GM19239 (cell line): ENCODE measurements at regions not wholly inside any gene's neighbourhood (a gene's known extent, or its start where the extent isn't known, plus 50 kb on each side); places are given as distances from the start of the nearest gene placed in this dataset.
"Not testable (repeated sequence)": the region's sequence is repeated elsewhere in the genome, so short reads cannot be mapped to it uniquely, and the experiment has no call there.

Experiments used
- DNase-seq: peaks from one replicate; pipeline ENCODE4 v3.0.0; 2011; ENCODE audit warnings: low spot score; ENCODE audit not compliant: insufficient read length
- FAIRE-seq: peaks from 2 replicates; lab custom pipeline; 2011; peaks lifted over from hg19 to GRCh38; lab: Jason Lieb, UNC

GRCh38 chr16:26554030-26554429 is 512.7 kb upstream of the C16orf82 start:
- DNase-seq (no peak), FAIRE-seq (no peak)

GRCh38 chr16:26561303-26561702 is 505.4 kb upstream of the C16orf82 start:
- no peak for DNase-seq
- no peak for FAIRE-seq

DNA sequence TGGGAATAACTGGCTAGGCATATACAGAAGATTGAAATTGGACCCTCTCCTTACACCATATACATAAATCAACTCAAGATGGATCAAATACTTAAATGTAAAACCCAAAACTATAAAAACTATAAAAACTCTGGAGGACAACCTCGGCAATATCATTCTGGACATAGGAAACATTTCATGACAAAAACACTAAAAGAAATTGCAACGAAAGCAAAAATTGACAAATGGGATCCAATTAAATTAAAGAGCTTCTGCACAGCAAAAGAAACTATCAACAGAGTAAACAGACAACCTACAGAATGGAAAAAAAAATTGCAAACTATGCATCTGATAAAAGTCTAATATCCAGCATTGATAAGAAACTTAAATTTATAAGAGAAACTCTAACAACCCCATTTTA is 503.7 kb upstream of the C16orf82 start:
- FAIRE-seq (no peak), DNase-seq (no peak)

GRCh38 chr16:26567356-26567755 is 499.4 kb upstream of the C16orf82 start:
- DNase-seq (no peak), FAIRE-seq (no peak)

GRCh38 chr16:26569793-26570192 is 496.9 kb upstream of the C16orf82 start:
- DNase-seq (peak; percentile 4), FAIRE-seq (no peak)

DNA sequence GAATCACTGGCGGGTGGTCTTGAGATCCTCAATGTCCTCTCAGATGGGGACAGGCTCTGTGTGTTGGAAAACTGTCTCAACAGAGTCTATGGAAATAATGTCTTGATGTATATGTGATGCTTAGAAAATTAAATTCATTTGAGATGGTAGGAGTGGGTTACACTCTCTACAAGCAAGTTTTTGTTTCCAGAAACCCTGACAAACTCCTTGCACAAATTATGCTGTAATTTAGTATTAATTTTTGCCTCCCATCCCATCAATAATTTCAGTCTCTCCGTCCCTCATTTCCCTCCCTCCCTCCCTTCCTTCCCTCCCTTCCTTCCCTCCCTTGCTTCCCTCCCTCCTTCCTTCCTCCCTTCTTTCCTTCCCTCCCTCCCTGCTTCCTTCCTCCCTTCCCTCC is 488.0 kb upstream of the C16orf82 start:
- FAIRE-seq (no peak), DNase-seq (no peak)

GRCh38 chr16:26583803-26584202 is 482.9 kb upstream of the C16orf82 start:
- DNase-seq (no peak), FAIRE-seq (no peak)

DNA sequence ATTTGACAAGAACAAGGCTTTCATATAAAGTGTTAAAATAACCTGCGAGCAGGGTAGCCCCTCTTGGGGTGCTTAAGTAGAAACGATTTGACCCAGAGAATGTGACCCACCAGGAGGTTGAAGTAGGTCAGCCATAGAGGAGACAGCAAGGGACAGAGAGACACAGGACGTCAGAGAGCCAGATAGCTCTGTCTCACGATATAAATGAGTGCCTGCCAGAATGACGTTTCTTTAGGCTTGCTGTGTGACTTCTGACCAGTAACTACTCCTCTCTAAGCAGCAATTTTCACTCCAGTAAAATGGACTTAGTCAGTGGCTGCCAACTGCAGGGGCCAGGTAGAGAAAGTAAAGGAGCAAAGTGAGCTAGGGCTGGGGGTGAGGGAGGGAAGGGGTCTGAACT is 473.0 kb upstream of the C16orf82 start:
- no peak for DNase-seq
- no peak for FAIRE-seq

DNA sequence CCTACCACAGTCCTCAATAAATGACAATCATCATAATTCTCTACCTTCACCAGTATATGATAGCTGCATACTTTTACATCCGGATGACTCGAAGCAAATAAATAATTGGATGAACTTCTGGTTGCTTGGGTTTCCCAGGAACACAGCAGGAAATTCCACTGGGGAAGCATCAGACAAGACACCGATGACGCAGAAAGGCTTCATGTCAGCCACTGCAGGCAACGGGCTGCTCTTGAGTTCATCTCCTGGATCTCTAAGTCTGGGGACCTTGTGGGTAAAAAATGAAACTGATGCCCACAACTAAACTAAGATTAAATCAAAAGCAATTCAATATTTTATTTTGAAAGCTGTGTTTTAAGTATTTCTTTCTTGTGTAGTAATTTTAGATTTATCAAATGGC is 472.1 kb upstream of the C16orf82 start:
- no peak for FAIRE-seq
- no peak for DNase-seq

- FAIRE-seq: no peak
- no peak for DNase-seq
Measured at GRCh38 chr16:26595199-26595598, 471.5 kb upstream of the C16orf82 start.

DNA sequence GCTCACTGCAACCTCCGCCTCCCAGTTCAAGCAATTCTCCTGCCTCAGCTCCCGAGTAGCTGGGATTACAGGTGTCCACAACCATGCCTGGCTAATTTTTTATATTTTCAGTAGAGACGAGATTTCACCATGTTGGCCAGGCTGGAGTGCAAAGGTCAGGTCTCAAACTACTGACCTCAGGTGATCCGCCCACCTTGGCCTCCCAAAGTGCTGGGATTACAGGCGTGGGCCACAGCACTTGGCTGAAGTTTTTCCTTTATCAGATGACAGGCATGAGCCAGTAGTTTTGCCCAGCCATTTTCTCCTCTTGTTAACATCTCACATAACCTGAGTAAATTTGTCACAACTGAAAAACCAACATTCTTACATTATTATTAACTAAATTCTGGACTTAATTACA is 470.7 kb upstream of the C16orf82 start:
- DNase-seq, FAIRE-seq: not testable (repeated sequence)

DNA sequence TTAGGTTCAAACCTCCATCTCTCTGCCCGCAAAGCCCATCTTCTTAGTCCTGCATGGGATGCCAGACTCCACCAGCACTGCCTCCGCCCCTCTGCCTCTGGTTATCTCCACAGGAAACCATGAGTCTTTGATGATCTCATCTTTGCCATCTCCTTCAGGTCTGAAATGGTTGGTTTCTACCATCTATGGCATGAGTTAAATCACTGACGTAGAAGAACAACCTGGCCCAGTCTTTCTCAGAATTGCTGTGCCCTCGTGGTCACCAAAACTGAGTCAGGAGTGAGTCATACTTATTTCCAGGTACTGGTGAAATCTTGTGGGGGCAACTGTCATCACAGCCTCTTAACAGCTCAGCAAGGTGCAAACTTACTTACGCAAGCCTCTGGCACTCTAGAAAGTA is 468.7 kb upstream of the C16orf82 start:
- FAIRE-seq: no peak
- no peak for DNase-seq

DNA sequence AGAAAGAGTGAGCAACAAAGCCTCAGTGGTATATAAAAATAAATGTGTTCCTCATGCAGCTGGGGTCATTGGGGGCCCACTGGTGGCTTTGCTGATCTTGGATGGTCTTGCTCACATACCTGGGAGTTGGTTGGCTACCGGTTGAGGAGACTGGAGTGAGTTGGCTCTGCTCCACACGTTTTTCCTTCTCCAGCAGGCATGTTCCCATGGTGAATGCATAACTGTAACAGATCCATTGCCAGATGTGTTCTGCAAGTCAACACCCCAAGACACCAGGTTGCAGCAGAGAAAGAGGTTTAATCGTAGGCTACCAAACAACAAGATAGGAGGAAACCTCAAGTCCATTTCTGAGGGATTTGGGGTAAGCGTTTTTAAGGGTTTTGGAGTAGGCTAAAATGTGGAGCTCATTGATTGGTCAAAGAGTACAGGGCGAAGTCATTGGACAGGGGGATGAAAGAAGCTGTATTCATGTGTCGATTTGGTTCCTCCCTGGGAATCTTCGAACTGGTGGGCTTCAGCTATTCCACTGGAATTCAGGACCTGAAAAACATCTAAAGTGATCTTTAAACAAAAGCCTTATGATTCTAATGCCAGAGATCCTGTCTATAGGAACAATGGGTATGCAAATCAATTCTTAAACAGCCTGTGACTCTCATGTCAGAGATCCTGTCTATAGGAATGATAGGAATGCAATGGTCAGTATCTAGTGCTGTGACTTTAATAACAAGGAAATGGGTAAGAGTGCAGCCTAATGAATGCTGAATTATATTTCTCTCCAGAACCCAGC is 467.5 kb upstream of the C16orf82 start:
- DNase-seq (no peak), FAIRE-seq (no peak)

DNA sequence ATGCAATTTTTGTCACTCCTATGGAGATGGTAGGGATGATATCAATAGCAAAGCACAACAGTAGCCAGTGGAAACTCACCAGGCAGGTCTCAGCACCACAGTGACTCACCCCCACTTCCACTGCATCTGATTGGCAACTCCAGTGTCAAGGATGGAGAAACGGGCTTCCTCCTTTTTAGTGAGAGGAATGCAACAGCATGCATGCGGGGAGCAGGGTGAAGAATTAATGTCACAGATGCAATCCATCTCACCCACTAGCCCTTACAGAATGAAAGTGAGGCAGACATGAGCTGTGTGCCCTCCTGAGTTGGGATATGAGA is 467.0 kb upstream of the C16orf82 start:
- DNase-seq: no peak

DNA sequence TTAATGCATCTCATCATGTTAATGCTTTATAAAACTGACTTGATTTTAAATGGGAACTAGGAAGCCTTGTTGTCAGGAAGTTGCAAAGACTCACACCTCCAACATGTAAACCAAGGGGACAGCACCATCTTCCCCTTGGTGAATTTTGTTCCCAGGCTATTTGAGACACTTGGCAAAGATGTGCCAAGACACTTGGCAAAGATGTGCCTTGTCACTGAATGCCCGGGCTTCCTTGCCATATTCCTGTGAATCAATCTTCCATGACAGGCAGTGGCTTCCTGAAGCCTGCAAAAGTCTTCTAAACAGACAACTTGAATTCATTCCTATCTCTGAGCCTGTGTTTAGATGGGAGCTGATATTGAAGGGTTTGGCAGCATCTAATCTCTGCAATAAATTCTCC is 465.4 kb upstream of the C16orf82 start:
- no peak for FAIRE-seq

More for the DNA sequence above, 467.0 kb upstream of the C16orf82 start:
- FAIRE-seq: no peak

DNA sequence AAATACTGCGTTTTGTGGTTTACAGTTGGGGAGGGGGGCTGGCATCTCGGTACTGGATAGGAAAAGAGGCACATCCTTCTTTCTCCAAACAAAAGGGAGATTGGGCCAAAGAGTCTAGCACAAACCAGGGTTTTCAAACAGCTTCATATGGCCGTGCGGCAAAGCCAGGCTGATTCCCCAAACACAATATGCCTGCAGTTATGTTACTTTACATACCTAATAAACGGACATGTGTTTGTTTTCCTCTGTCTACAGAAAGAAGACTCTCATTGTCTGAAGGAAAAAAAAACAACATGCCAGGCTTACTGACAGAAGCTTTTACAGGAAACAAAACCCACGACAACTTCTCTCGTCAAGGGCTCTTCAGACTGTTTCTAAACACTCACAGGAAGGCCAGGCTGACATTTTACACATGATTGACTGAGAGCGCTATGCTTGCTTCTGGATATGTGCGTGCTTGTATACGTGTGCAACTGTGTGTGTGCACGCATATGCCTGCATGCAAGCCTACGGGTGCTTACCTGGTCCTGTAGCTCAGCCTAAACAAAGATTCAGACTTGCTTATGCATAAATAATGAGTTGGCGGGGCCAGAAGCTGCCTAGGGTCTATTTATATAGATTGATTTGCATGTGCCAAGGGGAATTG is 461.0 kb upstream of the C16orf82 start:
- DNase-seq (no peak), FAIRE-seq (no peak)

More for the DNA sequence above, 465.4 kb upstream of the C16orf82 start:
- no peak for DNase-seq

DNA sequence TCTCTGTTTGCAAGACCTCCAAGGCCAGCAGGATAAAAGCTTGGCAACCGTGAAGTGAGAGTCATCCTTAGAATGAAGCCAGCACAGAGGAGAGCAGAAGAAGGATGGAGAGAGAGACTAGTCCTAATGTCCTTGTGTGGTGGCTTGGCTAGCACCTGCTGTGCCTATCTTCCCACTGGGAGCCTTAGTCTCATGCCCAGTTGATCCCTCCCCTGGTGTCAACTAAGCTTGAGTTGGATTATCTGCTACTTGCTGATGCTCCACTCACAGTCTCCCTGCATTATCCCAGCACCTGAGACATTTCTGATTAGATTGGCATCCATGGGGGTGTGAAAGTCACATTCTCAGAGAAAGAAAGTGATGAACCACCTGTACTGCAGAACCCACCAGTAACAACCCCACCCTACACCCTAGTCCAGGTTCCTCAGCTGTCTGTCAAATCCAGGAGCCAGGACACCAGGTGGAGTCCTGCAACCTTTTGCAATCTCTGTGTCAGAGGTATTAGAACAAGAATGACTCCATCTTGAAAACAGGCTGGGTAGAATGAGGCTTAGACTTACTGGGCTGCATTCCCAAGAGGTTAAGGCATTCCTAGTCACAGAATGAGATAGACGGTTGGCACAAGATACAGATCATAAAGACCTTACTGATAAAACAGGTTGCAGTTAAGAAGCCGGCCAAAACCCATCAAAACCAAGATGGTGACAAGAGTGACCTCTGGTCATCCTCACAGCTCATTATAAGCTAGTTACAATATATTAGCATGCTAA is 460.2 kb upstream of the C16orf82 start:
- no peak for FAIRE-seq
- no peak for DNase-seq

DNA sequence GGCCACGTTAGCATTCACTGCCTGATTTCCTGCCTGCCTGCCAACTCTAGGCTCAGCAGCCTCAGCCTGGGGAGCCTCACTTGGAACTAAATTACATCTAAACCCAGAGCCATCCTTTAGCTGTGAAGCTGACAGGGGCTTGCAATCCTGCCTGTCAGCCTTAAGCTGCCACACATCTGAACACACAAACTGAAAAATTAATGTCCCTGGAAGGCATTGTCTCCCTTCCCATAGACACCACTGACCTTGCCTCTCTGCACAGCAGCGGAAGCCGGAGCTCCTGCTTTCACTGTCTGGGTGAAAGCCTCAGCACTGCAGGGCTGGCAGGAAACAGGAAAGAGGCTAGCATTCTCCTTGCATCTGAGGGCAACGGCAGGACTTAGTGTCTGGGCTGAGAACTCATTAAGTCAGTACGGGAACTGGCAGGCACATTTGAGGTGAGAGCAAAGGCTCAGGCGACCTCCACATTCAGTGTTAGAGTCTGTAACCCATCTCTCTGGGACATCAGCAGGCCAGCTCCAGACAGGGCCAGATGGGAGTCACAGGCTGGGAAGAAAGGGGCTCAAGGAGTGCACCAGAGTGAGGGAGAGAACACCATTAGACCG is 452.4 kb upstream of the C16orf82 start:
- FAIRE-seq (no peak), DNase-seq (no peak)

- DNase-seq (no peak), FAIRE-seq (no peak)
Measured at GRCh38 chr16:26623442-26623841, 443.3 kb upstream of the C16orf82 start.

DNA sequence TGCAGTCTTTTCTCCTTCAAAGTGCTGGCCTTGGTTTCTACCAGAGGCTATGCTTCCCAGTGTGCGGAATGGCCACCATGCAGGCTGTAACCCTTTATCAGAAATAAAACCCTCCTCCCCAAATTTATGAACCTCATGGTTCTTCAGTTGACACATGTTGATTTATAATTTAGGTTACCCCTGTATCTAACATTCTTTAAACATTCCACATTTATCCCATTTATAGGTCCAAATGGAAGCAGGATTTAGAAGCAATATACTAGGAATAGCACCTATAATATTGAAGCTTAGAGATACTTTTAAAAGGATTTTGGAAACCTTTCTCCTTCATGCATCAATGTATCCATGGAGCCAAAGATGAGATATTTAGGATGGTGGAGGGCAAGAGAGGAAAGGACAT is 438.8 kb upstream of the C16orf82 start:
- FAIRE-seq (no peak), DNase-seq (no peak)

- DNase-seq, FAIRE-seq: not testable (repeated sequence)
Measured at GRCh38 chr16:26631365-26631764, 435.4 kb upstream of the C16orf82 start.
